GM21360 (cell line): ENCODE measurements at regions not wholly inside any gene's neighbourhood (a gene's known extent, or its start where the extent isn't known, plus 50 kb on each side); places are given as distances from the start of the nearest gene placed in this dataset.
"Not testable (repeated sequence)": the region's sequence is repeated elsewhere in the genome, so short reads cannot be mapped to it uniquely, and the experiment has no call there.

Experiments used
- ATAC-seq: cut with Tn5 transposase; IDR thresholded peaks from one replicate; pipeline ENCODE4 v1.9.1; 2021; ENCODE audit warnings: mild to moderate bottlenecking, moderate library complexity; ENCODE audit not compliant: unreplicated experiment

DNA sequence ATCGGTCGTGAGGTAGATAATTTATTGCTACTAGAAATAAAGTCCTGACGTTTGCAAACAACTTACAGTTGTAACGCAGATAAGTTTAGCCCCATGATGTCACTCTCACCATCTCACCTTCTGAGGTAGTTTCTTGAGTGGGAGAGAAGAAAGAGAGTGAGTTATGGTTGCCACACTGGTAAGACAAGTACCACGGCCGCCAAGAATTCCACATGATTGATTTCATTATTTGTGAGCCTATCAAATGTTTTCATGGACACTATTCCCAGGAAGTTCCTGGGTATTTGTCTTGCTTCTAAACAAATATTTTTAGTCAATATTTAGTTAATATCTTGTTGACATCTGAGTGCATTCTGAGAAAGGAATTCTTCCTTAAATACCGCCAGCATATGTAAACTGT lies 339.4 kb upstream of the KIAA1217 start:
- no peak for ATAC-seq

DNA sequence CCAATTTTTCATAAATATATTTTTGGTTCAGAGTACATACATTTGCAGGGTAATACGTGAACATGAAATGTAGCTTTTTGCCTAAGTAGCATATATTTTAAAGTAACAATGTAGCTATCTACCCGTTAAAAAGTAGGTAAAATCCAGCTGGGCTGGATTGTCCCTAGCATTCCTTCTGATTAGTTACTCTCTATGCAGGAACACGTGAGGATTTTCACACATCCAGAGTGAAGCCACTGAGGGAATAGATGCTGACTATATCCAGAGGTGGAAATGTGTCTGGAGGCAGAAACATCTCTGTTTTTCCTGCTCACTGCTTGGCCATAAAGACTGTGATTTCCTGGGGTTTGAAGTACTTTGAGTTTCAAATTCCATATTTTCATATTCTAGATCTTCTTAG lies 338.9 kb upstream of the KIAA1217 start:
- no peak for ATAC-seq

- ATAC-seq: no peak
These were observed 338.0 kb upstream of the KIAA1217 start for GRCh38 chr10:23870651-23871610.

GRCh38 chr10:23872290-23872689 lies 336.6 kb upstream of the KIAA1217 start:
- ATAC-seq: no peak

DNA sequence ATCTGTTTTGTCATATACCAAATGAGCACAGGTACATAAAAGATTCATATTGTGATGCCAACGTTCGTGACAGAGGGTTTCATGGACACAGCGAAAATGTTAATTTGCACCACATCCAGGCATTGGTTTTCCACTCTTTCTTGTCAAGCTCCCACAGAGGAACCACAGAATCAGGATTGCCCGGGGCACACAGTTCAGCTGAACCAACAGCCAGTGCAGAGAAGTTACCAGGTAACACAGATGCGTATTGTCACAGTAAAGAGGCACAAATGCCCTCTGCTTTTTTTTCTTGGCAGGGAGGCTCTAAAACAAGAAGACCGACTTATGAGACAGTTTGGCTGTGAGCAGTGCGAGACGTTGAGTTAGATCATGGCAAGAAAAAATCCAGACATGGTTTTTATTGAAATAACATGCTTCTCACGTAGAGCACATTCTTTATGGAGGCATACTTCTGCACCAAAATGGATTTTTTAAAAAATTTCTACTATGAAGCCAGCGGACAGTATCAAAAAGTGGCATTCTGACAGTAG lies 331.1 kb upstream of the KIAA1217 start:
- ATAC-seq: no peak

DNA sequence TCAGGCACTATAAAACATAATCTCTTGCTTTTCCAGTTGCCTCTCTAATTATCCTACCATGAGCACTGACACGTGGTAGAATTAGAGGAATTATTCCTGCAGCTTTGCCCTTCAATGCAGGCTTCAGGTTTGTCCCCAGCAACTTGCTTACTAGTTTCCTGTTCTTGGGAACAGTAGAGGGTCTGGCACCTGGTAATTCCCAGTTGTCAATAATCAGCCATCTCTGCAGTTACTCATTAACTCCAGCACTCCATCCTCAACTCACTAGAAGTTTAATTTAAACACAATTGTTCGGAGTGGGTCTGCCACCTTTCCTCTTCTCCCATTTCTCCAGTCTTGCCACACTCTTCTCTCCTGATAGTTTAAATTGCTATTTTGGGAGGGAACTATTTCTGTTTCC lies 324.3 kb upstream of the KIAA1217 start:
- ATAC-seq: no peak

DNA sequence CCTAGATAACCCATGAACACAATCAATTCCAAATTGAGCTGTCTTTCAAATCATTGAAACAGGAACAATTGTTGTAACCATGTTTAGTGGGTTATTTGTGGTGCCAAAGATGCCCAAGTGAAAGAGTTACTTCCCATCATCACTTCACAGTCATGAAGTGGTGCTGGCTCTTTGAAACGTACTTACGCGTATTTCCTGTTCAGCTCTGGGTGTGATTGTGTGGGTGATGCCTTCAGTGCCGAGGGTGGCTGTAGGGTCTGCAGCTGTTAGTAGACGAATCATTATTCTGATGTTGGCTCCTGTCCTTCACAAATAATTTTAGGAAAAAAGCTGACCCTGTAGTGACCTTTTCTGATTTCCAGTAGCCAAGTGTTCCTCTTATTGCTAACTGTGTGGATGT lies 323.1 kb upstream of the KIAA1217 start:
- no peak for ATAC-seq

GRCh38 chr10:23886355-23886754 lies 322.6 kb upstream of the KIAA1217 start:
- ATAC-seq: no peak

DNA sequence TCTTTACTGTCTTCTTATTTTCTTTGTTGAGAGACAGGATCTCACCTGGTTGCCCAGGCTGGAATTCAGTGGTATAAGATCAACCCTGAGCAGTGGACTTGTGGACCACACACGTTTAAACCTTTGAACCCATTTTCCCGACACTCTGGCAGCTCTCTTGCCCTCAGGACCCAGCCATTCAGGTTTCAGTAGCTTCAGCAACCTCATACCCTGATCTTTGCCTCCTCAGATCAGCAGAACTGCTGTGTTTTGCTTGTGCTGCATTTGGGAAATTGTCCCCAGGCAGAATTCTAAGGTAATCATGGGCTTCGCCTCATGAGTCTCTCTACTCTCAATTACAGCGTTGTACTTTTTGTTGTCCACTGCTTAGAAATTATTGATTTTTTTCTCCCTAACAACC lies 317.6 kb upstream of the KIAA1217 start:
- no peak for ATAC-seq

- no peak for ATAC-seq
These were observed 316.6 kb upstream of the KIAA1217 start for GRCh38 chr10:23892296-23892695.

DNA sequence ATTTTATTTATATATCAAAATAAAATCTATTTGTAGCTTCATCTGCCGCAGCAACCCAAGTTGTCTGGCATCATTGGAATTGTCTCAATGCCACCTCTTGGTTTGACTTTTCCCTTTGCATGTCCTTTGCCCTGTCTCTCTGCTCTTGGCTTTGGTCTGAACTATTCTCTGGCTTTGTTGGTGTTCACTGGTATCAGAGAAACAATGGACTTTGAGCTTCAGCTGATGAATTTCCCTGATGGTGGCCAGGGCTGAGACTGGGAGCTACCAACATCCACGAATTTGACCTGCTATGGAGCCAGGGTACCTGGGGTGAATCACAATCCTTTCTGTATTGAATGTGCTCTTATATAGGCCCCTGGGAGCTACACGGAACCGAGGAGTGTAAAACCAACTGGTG lies 311.7 kb upstream of the KIAA1217 start:
- ATAC-seq: no peak

DNA sequence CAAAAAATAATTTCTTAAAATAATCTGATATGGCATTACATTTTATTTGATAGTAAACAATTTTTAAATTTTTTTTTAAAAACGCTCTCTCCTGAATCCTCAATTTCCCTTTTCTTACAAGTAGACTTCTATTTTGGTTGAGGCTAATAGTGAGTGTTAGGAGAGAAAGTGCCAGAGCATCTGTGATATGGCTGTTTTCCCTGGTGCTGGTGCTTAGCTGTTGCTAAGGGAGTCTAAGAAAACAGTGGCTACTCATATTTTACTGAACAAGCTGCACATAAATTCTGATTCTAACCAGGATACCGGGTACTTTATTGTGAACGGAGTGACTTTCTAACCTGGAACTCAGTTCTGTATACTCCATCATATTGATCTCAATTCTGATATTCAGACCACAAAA lies 311.1 kb upstream of the KIAA1217 start:
- no peak for ATAC-seq

- ATAC-seq: no peak
These were observed 309.8 kb upstream of the KIAA1217 start for GRCh38 chr10:23899166-23899565.

GRCh38 chr10:23910291-23910690 lies 298.6 kb upstream of the KIAA1217 start:
- ATAC-seq: no peak

DNA sequence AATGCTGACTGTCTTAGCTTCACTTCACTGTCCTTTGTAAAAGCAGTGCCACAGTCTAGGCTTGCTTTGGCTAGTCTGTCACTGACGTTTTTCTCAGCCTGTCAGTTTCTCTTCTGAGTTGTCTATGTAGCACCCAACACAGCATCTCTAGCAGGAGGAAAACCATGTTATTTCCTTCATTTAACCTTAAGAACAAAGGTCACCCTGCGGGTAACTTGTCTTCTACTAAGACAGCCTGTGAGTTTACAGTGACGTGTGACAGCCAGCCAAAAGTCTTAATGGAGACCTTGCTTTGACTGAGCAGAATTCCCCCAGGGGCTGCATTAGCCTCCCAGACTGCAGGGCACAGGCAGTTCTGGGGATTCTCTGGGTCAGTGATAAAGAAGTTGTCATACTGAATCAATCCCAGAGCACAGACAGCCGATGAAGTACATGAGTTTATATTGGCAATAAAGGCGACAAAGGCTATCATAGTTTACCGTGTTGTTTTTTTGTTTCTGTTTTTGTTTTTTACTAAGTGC lies 296.0 kb upstream of the KIAA1217 start:
- no peak for ATAC-seq

DNA sequence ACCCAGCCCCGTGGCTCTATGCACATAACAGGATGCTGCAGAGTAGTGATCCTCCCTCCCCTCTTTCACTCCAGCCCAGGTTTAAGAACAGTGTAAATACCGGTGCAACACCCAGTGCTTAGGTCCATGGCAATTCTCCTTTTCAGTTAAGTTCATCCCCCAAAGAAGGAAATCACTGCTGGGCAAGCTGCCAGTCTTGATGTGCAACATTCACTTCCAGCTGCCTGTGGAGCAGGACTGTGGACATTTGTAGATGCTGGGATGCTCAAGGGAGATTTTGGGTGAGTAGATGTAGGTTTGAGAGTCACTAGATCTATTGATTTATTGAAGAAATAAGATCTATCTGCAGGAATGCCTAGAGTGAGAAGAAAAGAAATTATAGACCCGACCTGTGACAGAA lies 294.3 kb upstream of the KIAA1217 start:
- no peak for ATAC-seq

DNA sequence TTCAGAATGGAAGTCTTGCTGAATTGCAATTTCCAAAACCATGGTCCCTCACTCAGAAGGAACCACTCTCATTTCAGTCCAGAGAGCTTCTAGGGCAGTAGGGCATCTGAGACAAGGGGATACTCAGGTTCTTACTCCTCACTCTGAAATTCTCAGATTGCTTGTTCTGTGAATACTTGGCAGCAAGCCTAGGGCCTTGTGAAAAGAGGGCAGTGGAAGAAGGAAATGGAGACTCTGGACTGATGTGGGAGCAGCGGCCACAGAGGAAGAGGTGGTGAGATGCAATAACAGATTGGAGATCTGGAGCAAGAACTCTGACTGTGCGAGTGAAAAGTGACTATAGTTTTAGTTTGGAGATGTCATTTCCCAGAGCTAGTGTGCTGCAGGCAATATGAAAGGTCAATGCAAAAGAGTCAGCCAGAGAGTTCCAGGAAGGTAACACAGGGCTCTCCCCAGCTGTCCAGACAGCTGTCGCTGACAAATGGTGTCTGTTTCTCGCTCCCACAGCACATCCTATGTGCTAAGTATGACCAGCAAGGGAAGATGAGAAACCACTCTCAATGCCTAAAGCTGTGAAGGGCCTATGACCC lies 291.6 kb upstream of the KIAA1217 start:
- ATAC-seq: no peak

GRCh38 chr10:23918090-23918723 lies 290.7 kb upstream of the KIAA1217 start:
- ATAC-seq: no peak

GRCh38 chr10:23918839-23919238 lies 290.1 kb upstream of the KIAA1217 start:
- no peak for ATAC-seq

DNA sequence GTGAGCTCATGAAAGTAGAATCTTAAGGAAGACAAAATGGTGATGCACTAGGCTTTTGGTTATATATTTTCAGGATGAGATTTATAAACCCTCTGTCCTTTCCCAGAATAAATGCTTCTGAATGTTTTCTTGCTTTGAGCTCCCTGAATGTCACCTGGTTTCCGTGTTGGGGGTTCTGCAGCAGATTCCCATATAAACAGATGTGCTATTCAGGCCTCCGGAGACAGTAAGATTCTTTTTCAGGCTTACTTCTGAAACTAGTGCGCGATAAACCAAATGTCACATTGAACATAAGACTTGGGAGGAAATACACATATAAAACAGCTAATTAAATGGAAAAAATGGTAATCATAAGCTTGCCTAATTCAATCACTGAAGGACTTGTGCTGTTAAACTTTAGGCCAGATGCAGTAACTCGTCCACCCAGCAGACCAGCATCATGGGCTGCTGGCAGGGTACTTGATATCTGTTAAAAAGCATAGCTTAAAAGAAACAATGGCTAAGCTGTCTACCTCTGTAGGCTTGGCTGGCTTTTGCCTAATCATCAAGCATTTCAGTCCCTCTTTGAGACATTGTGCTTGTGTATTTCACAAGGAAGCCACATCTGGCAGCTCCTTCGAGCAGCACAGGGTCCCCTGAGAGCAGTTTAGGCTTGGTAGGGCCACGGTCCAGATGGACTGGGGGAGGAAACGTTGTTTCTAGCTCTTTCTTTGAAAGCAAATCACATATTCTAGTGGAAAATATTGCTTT lies 281.2 kb upstream of the KIAA1217 start:
- ATAC-seq: no peak

- ATAC-seq: not testable (repeated sequence)
These were observed 274.9 kb upstream of the KIAA1217 start for GRCh38 chr10:23934023-23934422.
